HCT116 (cell line): ENCODE measurements at regions not wholly inside any gene's neighbourhood (a gene's known extent, or its start where the extent isn't known, plus 50 kb on each side); places are given as distances from the start of the nearest gene placed in this dataset.

Source experiments
- ATAC-seq: fragments of 200-7000 bp; cut with Tn5 transposase; 2 replicates; pipeline ENCODE4 v1.9.1; 2020; ENCODE audit warnings: mild to moderate bottlenecking, moderate library complexity
- BruUV-seq: library from RNA; stranded (reverse); fragments of 400-500 nt; replicated peaks from 2 replicates; lab custom pipeline; 2021; lab: Mats Ljungman, UMichigan
- CTCF ChIA-PET: fragments of 300-600 bp; sonication (Branson Sonifier 250); formaldehyde crosslinking; loops from one replicate; lab custom pipeline; 2021; ENCODE audit warnings: antibody characterized with exemption; lab: Charles Lee
- POLR2A ChIA-PET: fragments of 300-600, 350-600 bp; sonication (Branson Sonifier 250); formaldehyde crosslinking; loops from one replicate; lab custom pipeline; 2021; ENCODE audit warnings: antibody characterized with exemption; lab: Charles Lee
- RAD21 ChIA-PET, 2 experiments: fragments of 300-600 bp; sonication (Branson Sonifier 250); formaldehyde crosslinking; loops; one replicate each; lab custom pipeline; 2023; ENCODE audit warnings: low total read pairs in 2 of 2; ENCODE audit not compliant: uncharacterized antibody in 2 of 2, unreplicated experiment in 2 of 2, low non-redundant PET in 1 of 2; lab: Charles Lee
- DNase-seq: peaks from one replicate; pipeline ENCODE4 v3.0.0-alpha.2; 2010; ENCODE audit warnings: low read depth, low spot score
- H2AFZ ChIP-seq: fragments of 200-600 bp; shearing (Covaris generic), sonication (generic); 2 replicates; pipeline ENCODE4 v1.6.1; 2017; ENCODE audit warnings: low read depth, mixed run types, mixed read lengths, antibody characterized with exemption, low read length; ENCODE audit not compliant: poor library complexity, severe bottlenecking
- H3K27ac ChIP-seq: 2 replicates; pipeline ENCODE4 v1.5.1; 2012; ENCODE audit warnings: low read depth, low read length
- H3K27me3 ChIP-seq: fragments of 200-600 bp; sonication (generic); 2 replicates; pipeline ENCODE4 v1.6.1; 2016; ENCODE audit warnings: mixed run types, low read length, mixed read lengths; ENCODE audit not compliant: insufficient read depth
- H3K36me3 ChIP-seq, 2 experiments: fragments of 200-500 bp in 1 of 2; fragments of 200-600 bp in 1 of 2; sonication (Bioruptor generic) in 1 of 2; sonication (generic) in 1 of 2; 2 replicates each; pipeline versions ENCODE4 v1.5.1 to v1.6.1; 2014 to 2016; ENCODE audit warnings: low read length in 2 of 2, inconsistent platforms in 1 of 2, mixed read lengths in 1 of 2, mixed run types in 1 of 2; ENCODE audit not compliant: insufficient read depth in 2 of 2, control insufficient read depth in 1 of 2
- H3K4me1 ChIP-seq, 2 experiments: fragments of 200-600 bp in 1 of 2; sonication (generic) in 1 of 2; 2 replicates each; pipeline versions ENCODE4 v1.5.1 to v1.6.1; 2012 to 2017; ENCODE audit warnings: low read length in 2 of 2, inconsistent platforms in 1 of 2, mild to moderate bottlenecking in 1 of 2, mixed read lengths in 1 of 2, mixed run types in 1 of 2, moderate library complexity in 1 of 2; ENCODE audit not compliant: insufficient read depth in 2 of 2, control insufficient read depth in 1 of 2
- H3K4me2 ChIP-seq: fragments of 200-600 bp; sonication (generic); 2 replicates; pipeline ENCODE4 v1.6.1; 2017; ENCODE audit warnings: mixed run types, low read length, mixed read lengths
- H3K4me3 ChIP-seq, 2 experiments: fragments of 200-600 bp in 1 of 2; sonication (generic) in 1 of 2; replicated peaks in 1 of 2; 2 replicates each; pipeline ENCODE4 v1.5.1; 2011 to 2016; ENCODE audit warnings: low read length in 2 of 2, control low read depth in 1 of 2, low read depth in 1 of 2, mild to moderate bottlenecking in 1 of 2, mixed read lengths in 1 of 2, mixed run types in 1 of 2
- H3K79me2 ChIP-seq: fragments of 200-600 bp; sonication (generic); 2 replicates; pipeline ENCODE4 v1.6.1; 2017; ENCODE audit warnings: mild to moderate bottlenecking, mixed run types, low read length, moderate library complexity, mixed read lengths; ENCODE audit not compliant: insufficient read depth
- H3K9ac ChIP-seq: fragments of 200-600 bp; sonication (generic); 2 replicates; pipeline ENCODE4 v1.6.1; 2016; ENCODE audit warnings: low read length, mixed read lengths
- H3K9me2 ChIP-seq: fragments of 200-600 bp; sonication (generic), shearing (Covaris generic); 2 replicates; pipeline ENCODE4 v1.6.1; 2017; ENCODE audit warnings: mixed run types, mild to moderate bottlenecking, moderate library complexity; ENCODE audit not compliant: insufficient read depth
- H3K9me3 ChIP-seq, 2 experiments: fragments of 200-500 bp in 1 of 2; fragments of 200-600 bp in 1 of 2; sonication (Bioruptor generic) in 1 of 2; sonication (generic) in 1 of 2; 2 replicates each; pipeline ENCODE4 v1.6.1; 2014 to 2017; ENCODE audit warnings: low read length in 2 of 2, mixed read lengths in 2 of 2, inconsistent platforms in 1 of 2, low read depth in 1 of 2, mild to moderate bottlenecking in 1 of 2, mixed run types in 1 of 2, moderate library complexity in 1 of 2; ENCODE audit not compliant: control insufficient read depth in 1 of 2, insufficient read depth in 1 of 2
- H4K20me1 ChIP-seq: fragments of 200-600 bp; sonication (generic), shearing (Covaris generic); 2 replicates; pipeline ENCODE4 v1.6.1; 2017; ENCODE audit warnings: mixed run types, mild to moderate bottlenecking, moderate library complexity; ENCODE audit not compliant: insufficient read depth
- ELF1 ChIP-seq: IDR thresholded peaks from 2 replicates; pipeline ENCODE4 v1.6.1; 2012; ENCODE audit warnings: low read depth, borderline replicate concordance
- EZH2phosphoT487 ChIP-seq: fragments of 200-600 bp; IDR thresholded peaks from 2 replicates; pipeline ENCODE4 v1.6.1; 2018; ENCODE audit warnings: antibody characterized with exemption, borderline replicate concordance
- FOSL1 ChIP-seq: IDR thresholded peaks from 2 replicates; pipeline ENCODE4 v1.6.1; 2012; ENCODE audit warnings: low read depth
- JUND ChIP-seq: IDR thresholded peaks from 2 replicates; pipeline ENCODE4 v1.6.1; 2012
- MAX ChIP-seq: IDR thresholded peaks from 2 replicates; pipeline ENCODE4 v1.6.1; 2012
- POLR2A ChIP-seq: IDR thresholded peaks from 2 replicates; pipeline ENCODE4 v1.7.0; 2011; ENCODE audit warnings: borderline replicate concordance; ENCODE audit not compliant: insufficient read depth, insufficient read length; ENCODE audit errors: extremely low read depth
- POLR2AphosphoS5 ChIP-seq: IDR thresholded peaks from 2 replicates; pipeline ENCODE4 v1.6.1; 2011; ENCODE audit warnings: mild to moderate bottlenecking, low read depth, low read length, moderate library complexity
- RAD21 ChIP-seq: IDR thresholded peaks from 2 replicates; pipeline ENCODE4 v1.6.1; 2012; ENCODE audit warnings: low read depth, mild to moderate bottlenecking
- SP1 ChIP-seq: IDR thresholded peaks from 2 replicates; pipeline ENCODE4 v1.6.1; 2012; ENCODE audit warnings: low read depth
- TCF7L2 ChIP-seq: IDR thresholded peaks from 2 replicates; pipeline ENCODE4 v1.7.0; 2011; ENCODE audit warnings: borderline replicate concordance, inconsistent platforms; ENCODE audit not compliant: insufficient read depth, insufficient read length; ENCODE audit errors: extremely low read depth
- YY1 ChIP-seq: IDR thresholded peaks from 2 replicates; pipeline ENCODE4 v1.6.1; 2011; ENCODE audit warnings: low read length, low read depth, moderate library complexity, mild to moderate bottlenecking; ENCODE audit not compliant: insufficient replicate concordance; ENCODE audit errors: extremely low read depth
- ZFX ChIP-seq: fragments of 450-650 bp; IDR thresholded peaks from 2 replicates; pipeline ENCODE4 v1.6.1; 2017
- ZNF274 ChIP-seq: fragments of 200-500 bp; sonication (Bioruptor generic); IDR thresholded peaks from 2 replicates; pipeline ENCODE4 v1.6.1; 2014; ENCODE audit warnings: mild to moderate bottlenecking, low read depth, low read length, inconsistent platforms
- intact Hi-C: fragments of 100-400 bp; cut with micrococcal nuclease; formaldehyde crosslinking; loops from 2 replicates; pipeline ENCODE4 v1.10.0; 2022
- TF ChIP-seq, protein P1 (sequence below), 3 experiments: fragments of 200-600 bp in 1 of 3; sonication (generic) in 1 of 3; IDR thresholded peaks in 2 of 3; conservative IDR thresholded peaks in 1 of 3; 2 replicates each; pipeline ENCODE4 v1.5.1; 2012 to 2017; ENCODE audit warnings: low read depth in 2 of 3, low read length in 2 of 3, antibody characterized with exemption in 1 of 3, borderline replicate concordance in 1 of 3, control low read depth in 1 of 3, mild to moderate bottlenecking in 1 of 3, mixed read lengths in 1 of 3, mixed run types in 1 of 3, moderate library complexity in 1 of 3; ENCODE audit not compliant: insufficient read depth in 1 of 3
- TF ChIP-seq, protein P2 (sequence below): IDR thresholded peaks from 2 replicates; pipeline ENCODE4 v1.6.1; 2012
- TF ChIP-seq, protein P3 (sequence below): IDR thresholded peaks from 2 replicates; pipeline ENCODE4 v1.6.1; 2012; ENCODE audit warnings: low read depth

DNA sequence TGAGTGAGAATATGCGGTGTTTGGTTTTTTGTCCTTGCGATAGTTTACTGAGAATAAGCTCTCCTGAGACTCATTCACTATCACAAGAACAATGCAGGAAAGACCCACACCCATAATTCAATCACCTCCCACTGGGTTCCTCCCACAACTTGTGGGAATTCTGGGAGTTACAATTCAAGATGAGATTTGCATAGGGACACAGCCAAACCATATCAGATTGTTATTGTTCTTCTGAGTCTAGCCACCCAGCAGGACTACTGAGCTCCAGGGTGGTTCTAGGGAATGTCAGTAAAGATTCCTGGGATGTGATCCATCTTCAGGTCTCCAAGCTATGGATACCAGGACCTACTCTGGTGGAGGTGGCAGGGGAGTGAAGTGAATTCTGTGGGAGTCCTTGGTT lies 2075.1 kb upstream of the CDH9 start (continued):
- TF ChIP-seq, protein P1, sequence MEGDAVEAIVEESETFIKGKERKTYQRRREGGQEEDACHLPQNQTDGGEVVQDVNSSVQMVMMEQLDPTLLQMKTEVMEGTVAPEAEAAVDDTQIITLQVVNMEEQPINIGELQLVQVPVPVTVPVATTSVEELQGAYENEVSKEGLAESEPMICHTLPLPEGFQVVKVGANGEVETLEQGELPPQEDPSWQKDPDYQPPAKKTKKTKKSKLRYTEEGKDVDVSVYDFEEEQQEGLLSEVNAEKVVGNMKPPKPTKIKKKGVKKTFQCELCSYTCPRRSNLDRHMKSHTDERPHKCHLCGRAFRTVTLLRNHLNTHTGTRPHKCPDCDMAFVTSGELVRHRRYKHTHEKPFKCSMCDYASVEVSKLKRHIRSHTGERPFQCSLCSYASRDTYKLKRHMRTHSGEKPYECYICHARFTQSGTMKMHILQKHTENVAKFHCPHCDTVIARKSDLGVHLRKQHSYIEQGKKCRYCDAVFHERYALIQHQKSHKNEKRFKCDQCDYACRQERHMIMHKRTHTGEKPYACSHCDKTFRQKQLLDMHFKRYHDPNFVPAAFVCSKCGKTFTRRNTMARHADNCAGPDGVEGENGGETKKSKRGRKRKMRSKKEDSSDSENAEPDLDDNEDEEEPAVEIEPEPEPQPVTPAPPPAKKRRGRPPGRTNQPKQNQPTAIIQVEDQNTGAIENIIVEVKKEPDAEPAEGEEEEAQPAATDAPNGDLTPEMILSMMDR (IDR thresholded peaks at IDR 0.05 in 2 of 3, conservative IDR thresholded peaks at IDR 0.05 in 1 of 3; ENCODE audit: borderline replicate concordance in 1 of 3, insufficient read depth in 1 of 3, low read depth in 2 of 3, low read length in 2 of 3) = no peak
- TF ChIP-seq JUND = no peak
- no peak for TF ChIP-seq FOSL1
- TF ChIP-seq, protein P2, sequence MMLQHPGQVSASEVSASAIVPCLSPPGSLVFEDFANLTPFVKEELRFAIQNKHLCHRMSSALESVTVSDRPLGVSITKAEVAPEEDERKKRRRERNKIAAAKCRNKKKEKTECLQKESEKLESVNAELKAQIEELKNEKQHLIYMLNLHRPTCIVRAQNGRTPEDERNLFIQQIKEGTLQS = no peak
- no peak for TF ChIP-seq ELF1
- no peak for TF ChIP-seq YY1
- no peak for TF ChIP-seq EZH2phosphoT487

DNA sequence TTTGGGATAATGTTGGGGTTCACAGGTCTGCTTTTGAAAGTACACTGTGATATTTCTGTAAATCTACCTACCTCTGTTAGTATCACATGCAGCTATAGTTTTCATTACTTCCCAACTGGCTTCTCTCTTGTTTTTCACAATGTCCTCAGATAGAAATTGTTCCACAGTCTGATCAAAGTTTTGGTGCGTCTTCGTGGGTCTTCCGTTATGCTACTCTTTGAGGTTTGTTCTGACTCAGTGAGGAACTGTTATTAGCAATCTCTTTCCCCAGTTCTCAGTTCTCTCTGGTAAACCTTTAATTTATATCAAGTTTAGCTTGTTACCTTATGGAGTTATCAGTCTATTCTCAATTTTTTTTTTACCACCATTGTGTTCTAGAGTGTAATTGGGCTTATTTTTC lies 2061.2 kb upstream of the CDH9 start:
- H3K27me3 ChIP-seq = no peaks in the 10 kb centered on the region
- no peak overlapping the region for H3K9ac ChIP-seq
- H3K9me3 ChIP-seq = peaks cover 4 to 12% of the 10 kb centered on the region in 2 experiments; a peak in 2 of 4 replicates
- H4K20me1 ChIP-seq = no peaks in the 10 kb centered on the region
- DNase-seq = no peak
- H3K79me2 ChIP-seq = no peaks in the 10 kb centered on the region
- BruUV-seq = no TSS peak
- H3K27ac ChIP-seq = no peak overlapping the region
- H2AFZ ChIP-seq = no peak overlapping the region
- ChIA-PET CTCF (no interaction called here), POLR2A (no interaction called here), RAD21 (no interaction called here)
- ATAC-seq = no peak
- intact Hi-C loops = no loop called here
- TF ChIP-seq ELF1 = no peak
- TF ChIP-seq SP1 = no peak
- no peak for TF ChIP-seq RAD21
- TF ChIP-seq, protein P2 = no peak
- TF ChIP-seq POLR2AphosphoS5 = no peak
- no peak for TF ChIP-seq ZFX
- TF ChIP-seq, protein P1 (IDR thresholded peaks at IDR 0.05 in 2 of 3, conservative IDR thresholded peaks at IDR 0.05 in 1 of 3; ENCODE audit: borderline replicate concordance in 1 of 3, insufficient read depth in 1 of 3, low read depth in 2 of 3, low read length in 2 of 3) = no peak
- TF ChIP-seq YY1 = no peak
- no peak for TF ChIP-seq MAX
- no peak for TF ChIP-seq TCF7L2
- TF ChIP-seq ZNF274 = no peak
- TF ChIP-seq JUND = no peak
- TF ChIP-seq POLR2A = no peak
- TF ChIP-seq, protein P3, sequence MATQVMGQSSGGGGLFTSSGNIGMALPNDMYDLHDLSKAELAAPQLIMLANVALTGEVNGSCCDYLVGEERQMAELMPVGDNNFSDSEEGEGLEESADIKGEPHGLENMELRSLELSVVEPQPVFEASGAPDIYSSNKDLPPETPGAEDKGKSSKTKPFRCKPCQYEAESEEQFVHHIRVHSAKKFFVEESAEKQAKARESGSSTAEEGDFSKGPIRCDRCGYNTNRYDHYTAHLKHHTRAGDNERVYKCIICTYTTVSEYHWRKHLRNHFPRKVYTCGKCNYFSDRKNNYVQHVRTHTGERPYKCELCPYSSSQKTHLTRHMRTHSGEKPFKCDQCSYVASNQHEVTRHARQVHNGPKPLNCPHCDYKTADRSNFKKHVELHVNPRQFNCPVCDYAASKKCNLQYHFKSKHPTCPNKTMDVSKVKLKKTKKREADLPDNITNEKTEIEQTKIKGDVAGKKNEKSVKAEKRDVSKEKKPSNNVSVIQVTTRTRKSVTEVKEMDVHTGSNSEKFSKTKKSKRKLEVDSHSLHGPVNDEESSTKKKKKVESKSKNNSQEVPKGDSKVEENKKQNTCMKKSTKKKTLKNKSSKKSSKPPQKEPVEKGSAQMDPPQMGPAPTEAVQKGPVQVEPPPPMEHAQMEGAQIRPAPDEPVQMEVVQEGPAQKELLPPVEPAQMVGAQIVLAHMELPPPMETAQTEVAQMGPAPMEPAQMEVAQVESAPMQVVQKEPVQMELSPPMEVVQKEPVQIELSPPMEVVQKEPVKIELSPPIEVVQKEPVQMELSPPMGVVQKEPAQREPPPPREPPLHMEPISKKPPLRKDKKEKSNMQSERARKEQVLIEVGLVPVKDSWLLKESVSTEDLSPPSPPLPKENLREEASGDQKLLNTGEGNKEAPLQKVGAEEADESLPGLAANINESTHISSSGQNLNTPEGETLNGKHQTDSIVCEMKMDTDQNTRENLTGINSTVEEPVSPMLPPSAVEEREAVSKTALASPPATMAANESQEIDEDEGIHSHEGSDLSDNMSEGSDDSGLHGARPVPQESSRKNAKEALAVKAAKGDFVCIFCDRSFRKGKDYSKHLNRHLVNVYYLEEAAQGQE = no peak
- H3K9me2 ChIP-seq = no peaks in the 10 kb centered on the region
- H3K36me3 ChIP-seq = no peaks in the 10 kb centered on the region
- H3K4me3 ChIP-seq = no peak overlapping the region
- H3K4me1 ChIP-seq = no peaks in the 10 kb centered on the region
- no peak overlapping the region for H3K4me2 ChIP-seq
